ENCODE measurements at regions not wholly inside any gene's neighbourhood (a gene's known extent, or its start where the extent isn't known, plus 50 kb on each side); places are given as distances from the start of the nearest gene placed in this dataset.

DNA sequence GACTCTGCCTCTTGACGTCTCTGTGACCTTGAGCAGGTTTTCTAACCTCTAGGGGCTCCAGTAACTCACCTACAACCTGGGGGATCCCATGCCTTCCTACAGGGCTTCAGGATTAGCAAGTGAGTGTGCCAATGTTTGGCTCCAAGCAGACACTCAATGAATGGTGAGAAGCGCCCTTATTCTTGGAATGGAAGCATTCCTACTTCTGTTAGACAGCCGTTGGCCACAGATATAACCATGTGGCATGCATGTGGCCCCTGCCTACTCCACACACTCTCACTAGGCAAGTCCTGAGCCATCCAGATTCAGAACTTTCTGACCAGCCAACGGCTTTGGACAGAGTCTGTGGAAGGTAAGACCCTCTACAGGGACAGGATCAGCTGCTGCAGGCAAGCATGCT, 108.9 kb upstream of the LYZL2 start:
- no peak for DNase-seq (ENCODE audit: low spot score in 2 of 2)
- intact Hi-C loops (cut with DNase I; ENCODE audit: low total_unique reads): no loop called here
- TF ChIP-seq, protein P1, sequence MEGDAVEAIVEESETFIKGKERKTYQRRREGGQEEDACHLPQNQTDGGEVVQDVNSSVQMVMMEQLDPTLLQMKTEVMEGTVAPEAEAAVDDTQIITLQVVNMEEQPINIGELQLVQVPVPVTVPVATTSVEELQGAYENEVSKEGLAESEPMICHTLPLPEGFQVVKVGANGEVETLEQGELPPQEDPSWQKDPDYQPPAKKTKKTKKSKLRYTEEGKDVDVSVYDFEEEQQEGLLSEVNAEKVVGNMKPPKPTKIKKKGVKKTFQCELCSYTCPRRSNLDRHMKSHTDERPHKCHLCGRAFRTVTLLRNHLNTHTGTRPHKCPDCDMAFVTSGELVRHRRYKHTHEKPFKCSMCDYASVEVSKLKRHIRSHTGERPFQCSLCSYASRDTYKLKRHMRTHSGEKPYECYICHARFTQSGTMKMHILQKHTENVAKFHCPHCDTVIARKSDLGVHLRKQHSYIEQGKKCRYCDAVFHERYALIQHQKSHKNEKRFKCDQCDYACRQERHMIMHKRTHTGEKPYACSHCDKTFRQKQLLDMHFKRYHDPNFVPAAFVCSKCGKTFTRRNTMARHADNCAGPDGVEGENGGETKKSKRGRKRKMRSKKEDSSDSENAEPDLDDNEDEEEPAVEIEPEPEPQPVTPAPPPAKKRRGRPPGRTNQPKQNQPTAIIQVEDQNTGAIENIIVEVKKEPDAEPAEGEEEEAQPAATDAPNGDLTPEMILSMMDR (IDR thresholded peaks at IDR 0.05): no peak
- no peak for TF ChIP-seq POLR2A (IDR thresholded peaks at IDR 0.05)
- H3K4me3 ChIP-seq (ENCODE audit: low read depth, poor library complexity, severe bottlenecking): no peak overlapping the region
- WGBS, 2 donors: 70 to 80% methylated on average over 4 of the region's 4 CpGs

GRCh38 chr10:30737931-30738391, 108.4 kb upstream of the LYZL2 start:
- intact Hi-C loops (cut with DNase I; ENCODE audit: low total_unique reads): no loop called here
- DNase-seq (ENCODE audit: low spot score in 2 of 2): no peak
- WGBS, 2 donors: 92 to 96% methylated on average over 11 of the region's 11 CpGs
- H3K4me3 ChIP-seq (ENCODE audit: low read depth, poor library complexity, severe bottlenecking): no peak overlapping the region
- TF ChIP-seq POLR2A (IDR thresholded peaks at IDR 0.05): no peak
- TF ChIP-seq, protein P1 (IDR thresholded peaks at IDR 0.05): no peak

DNA sequence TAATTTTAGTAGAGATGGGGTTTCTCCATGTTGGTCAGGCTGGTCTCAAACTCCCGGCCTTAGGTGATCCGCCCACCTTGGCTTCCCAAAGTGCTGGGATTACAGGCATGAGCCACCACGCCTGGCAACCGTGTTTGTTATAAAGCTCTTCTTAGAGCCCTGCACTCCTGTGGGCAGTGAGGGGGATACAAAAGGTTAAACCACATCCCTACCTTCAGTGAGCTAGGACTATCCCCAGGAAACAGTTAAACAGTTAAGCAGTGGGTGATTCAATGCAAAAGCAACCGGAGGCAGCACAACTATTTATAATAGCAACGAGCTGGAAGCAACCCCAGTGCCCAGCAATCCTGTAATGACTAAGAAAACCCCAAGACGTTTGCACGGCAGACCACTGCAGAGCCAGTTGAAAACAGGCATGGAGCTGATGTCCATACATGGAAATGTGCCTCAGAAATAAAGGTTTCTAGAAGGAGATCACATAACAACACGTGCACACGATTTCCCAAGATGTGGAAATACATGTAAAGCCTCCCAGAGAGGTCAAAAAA, 107.2 kb upstream of the LYZL2 start:
- DNase-seq (ENCODE audit: low spot score in 2 of 2): peak; percentile 67 to 81
- H3K4me3 ChIP-seq (ENCODE audit: low read depth, poor library complexity, severe bottlenecking): no peak overlapping the region
- intact Hi-C loops (cut with DNase I; ENCODE audit: low total_unique reads): no loop called here
- TF ChIP-seq, protein P1 (IDR thresholded peaks at IDR 0.05): no peak
- TF ChIP-seq POLR2A (IDR thresholded peaks at IDR 0.05): no peak
- 26 to 40% methylated on average over 10 of the region's 10 CpGs for WGBS, 2 donors

- WGBS, 2 donors: 65 to 75% methylated on average over 9 of the region's 9 CpGs
- DNase-seq (ENCODE audit: low spot score in 2 of 2): no peak
- intact Hi-C loops (cut with DNase I; ENCODE audit: low total_unique reads): no loop called here
- H3K4me3 ChIP-seq (ENCODE audit: low read depth, poor library complexity, severe bottlenecking): no peak overlapping the region
- TF ChIP-seq, protein P1 (IDR thresholded peaks at IDR 0.05): no peak
- TF ChIP-seq POLR2A (IDR thresholded peaks at IDR 0.05): no peak
These were observed 105.3 kb upstream of the LYZL2 start for GRCh38 chr10:30734901-30735300.

- intact Hi-C loops (cut with DNase I; ENCODE audit: low total_unique reads): no loop called here
These were observed 103.1 kb upstream of the LYZL2 start for GRCh38 chr10:30732671-30733070.

More at GRCh38 chr10:30732671-30733070, 103.1 kb upstream of the LYZL2 start:
- no peak overlapping the region for H3K4me3 ChIP-seq (ENCODE audit: low read depth, poor library complexity, severe bottlenecking)
- DNase-seq (ENCODE audit: low spot score in 2 of 2): no peak
- WGBS, 2 donors: 81 to 85% methylated on average over 6 of the region's 6 CpGs
- no peak for TF ChIP-seq POLR2A (IDR thresholded peaks at IDR 0.05)
- TF ChIP-seq, protein P1 (IDR thresholded peaks at IDR 0.05): no peak

All from lower leg skin (tissue), 4 donors.